ENCODE measurements at regions not wholly inside any gene's neighbourhood (a gene's known extent, or its start where the extent isn't known, plus 50 kb on each side); places are given as distances from the start of the nearest gene placed in this dataset.
"Not testable (repeated sequence)": the region's sequence is repeated elsewhere in the genome, so short reads cannot be mapped to it uniquely, and the experiment has no call there.

- FAIRE-seq (no peak), DNase-seq (ENCODE audit: insufficient read length, low spot score) (no peak)
These were observed 192.1 kb upstream of the CCN2 start for GRCh38 chr6:132143258-132143657.

- FAIRE-seq (no peak), DNase-seq (ENCODE audit: insufficient read length, low spot score) (no peak)
These were observed 191.6 kb upstream of the CCN2 start for GRCh38 chr6:132142768-132143167.

- FAIRE-seq (no peak), DNase-seq (ENCODE audit: insufficient read length, low spot score) (no peak)
These were observed 191.1 kb upstream of the CCN2 start for GRCh38 chr6:132142308-132142707.

- DNase-seq (ENCODE audit: insufficient read length, low spot score) (no peak), FAIRE-seq (no peak)
These were observed 189.0 kb upstream of the CCN2 start for GRCh38 chr6:132140189-132140588.

GRCh38 chr6:132139611-132140010 lies 188.4 kb upstream of the CCN2 start:
- DNase-seq (ENCODE audit: insufficient read length, low spot score) (no peak), FAIRE-seq (no peak)

GRCh38 chr6:132136981-132137380 lies 185.8 kb upstream of the CCN2 start:
- DNase-seq (ENCODE audit: insufficient read length, low spot score) (no peak), FAIRE-seq (no peak)

- FAIRE-seq (no peak), DNase-seq (ENCODE audit: insufficient read length, low spot score) (no peak)
These were observed 184.2 kb upstream of the CCN2 start for GRCh38 chr6:132135409-132135808.

- DNase-seq (ENCODE audit: insufficient read length, low spot score): no peak
- no peak for FAIRE-seq
These were observed 182.7 kb upstream of the CCN2 start for GRCh38 chr6:132133736-132134445.

GRCh38 chr6:132132924-132133639 lies 181.9 kb upstream of the CCN2 start:
- FAIRE-seq: no peak

GRCh38 chr6:132132422-132132821 lies 181.2 kb upstream of the CCN2 start:
- DNase-seq (ENCODE audit: insufficient read length, low spot score) (no peak), FAIRE-seq (no peak)

More at GRCh38 chr6:132132924-132133639, 181.9 kb upstream of the CCN2 start:
- no peak for DNase-seq (ENCODE audit: insufficient read length, low spot score)

- FAIRE-seq: no peak
- no peak for DNase-seq (ENCODE audit: insufficient read length, low spot score)
These were observed 180.6 kb upstream of the CCN2 start for GRCh38 chr6:132131758-132132157.

- no peak for DNase-seq (ENCODE audit: insufficient read length, low spot score)
- no peak for FAIRE-seq
These were observed 180.2 kb upstream of the CCN2 start for GRCh38 chr6:132131351-132131750.

- peak; percentile 11 for FAIRE-seq
- no peak for DNase-seq (ENCODE audit: insufficient read length, low spot score)
These were observed 179.6 kb upstream of the CCN2 start for GRCh38 chr6:132130626-132131298.

- no peak for FAIRE-seq
- DNase-seq (ENCODE audit: insufficient read length, low spot score): no peak
These were observed 177.3 kb upstream of the CCN2 start for GRCh38 chr6:132128424-132128823.

- FAIRE-seq: no peak
- DNase-seq (ENCODE audit: insufficient read length, low spot score): no peak
These were observed 175.0 kb upstream of the CCN2 start for GRCh38 chr6:132126150-132126549.

GRCh38 chr6:132122871-132123270 lies 171.7 kb upstream of the CCN2 start:
- FAIRE-seq (no peak), DNase-seq (ENCODE audit: insufficient read length, low spot score) (no peak)

- no peak for DNase-seq (ENCODE audit: insufficient read length, low spot score)
- FAIRE-seq: no peak
These were observed 171.0 kb upstream of the CCN2 start for GRCh38 chr6:132122176-132122575.

- FAIRE-seq: no peak
These were observed 167.0 kb upstream of the CCN2 start for GRCh38 chr6:132118144-132118543.

GRCh38 chr6:132115714-132116366 lies 164.7 kb upstream of the CCN2 start:
- FAIRE-seq (no peak), DNase-seq (ENCODE audit: insufficient read length, low spot score) (no peak)

More at GRCh38 chr6:132118144-132118543, 167.0 kb upstream of the CCN2 start:
- DNase-seq (ENCODE audit: insufficient read length, low spot score): no peak

GRCh38 chr6:132114201-132114825 lies 163.1 kb upstream of the CCN2 start:
- FAIRE-seq (no peak), DNase-seq (ENCODE audit: insufficient read length, low spot score) (no peak)

GRCh38 chr6:132109752-132110151 lies 158.6 kb upstream of the CCN2 start:
- FAIRE-seq; DNase-seq (ENCODE audit: insufficient read length, low spot score): not testable (repeated sequence)

Measured in GM19239 (cell line).